ENCODE measurements at regions not wholly inside any gene's neighbourhood (a gene's known extent, or its start where the extent isn't known, plus 50 kb on each side); places are given as distances from the start of the nearest gene placed in this dataset.

GRCh38 chr10:132120734-132121510, 55.2 kb downstream of the JAKMIP3 start:
- DNase-seq (peak in 1 of 4 donors; percentile 61), ATAC-seq (no peak)
- H3K27me3 ChIP-seq, result peaks cover 0 to 4% of the 10 kb centered on the region in 2 donors
- intact Hi-C loops (cut with DNase I), result no loop called here
- H3K27ac ChIP-seq, result no peak overlapping the region
- no peaks in the 10 kb centered on the region for H3K36me3 ChIP-seq
- no peaks in the 10 kb centered on the region for H3K9me3 ChIP-seq
- H3K4me3 ChIP-seq, result no peak overlapping the region
- H3K4me1 ChIP-seq, result no peaks in the 10 kb centered on the region
- no peak for TF ChIP-seq CTCF (IDR thresholded peaks at IDR 0.05)

- Histone ChIP-seq H3K4me1 (no peaks in the 10 kb centered on the region), H3K9me3 (no peaks in the 10 kb centered on the region), H3K27ac (no peak overlapping the region), H3K36me3 (no peaks in the 10 kb centered on the region), H3K4me3 (no peak overlapping the region), H3K27me3 (peaks cover 0 to 4% of the 10 kb centered on the region in 2 donors)
- TF ChIP-seq CTCF (IDR thresholded peaks at IDR 0.05), result no peak
- DNase-seq (peak in 1 of 4 donors; percentile 57), ATAC-seq (no peak)
- intact Hi-C loops (cut with DNase I), result no loop called here
Measured at GRCh38 chr10:132121511-132121830, 55.7 kb downstream of the JAKMIP3 start.

GRCh38 chr10:132122097-132122861, 56.5 kb downstream of the JAKMIP3 start:
- H3K9me3 ChIP-seq, result no peaks in the 10 kb centered on the region
- no peak overlapping the region for H3K4me3 ChIP-seq
- no peaks in the 10 kb centered on the region for H3K36me3 ChIP-seq
- intact Hi-C loops (cut with DNase I), result no loop called here
- ATAC-seq, result no peak
- H3K27me3 ChIP-seq, result peaks cover 0 to 4% of the 10 kb centered on the region in 2 donors
- no peak for TF ChIP-seq CTCF (IDR thresholded peaks at IDR 0.05)
- H3K27ac ChIP-seq, result no peak overlapping the region
- peak in 1 of 4 donors; percentile 72 for DNase-seq
- no peaks in the 10 kb centered on the region for H3K4me1 ChIP-seq

GRCh38 chr10:132122939-132123445, 57.2 kb downstream of the JAKMIP3 start:
- Histone ChIP-seq H3K27ac (no peak overlapping the region), H3K36me3 (no peaks in the 10 kb centered on the region), H3K4me1 (no peaks in the 10 kb centered on the region), H3K9me3 (no peaks in the 10 kb centered on the region), H3K27me3 (peaks cover 0 to 4% of the 10 kb centered on the region in 2 donors), H3K4me3 (no peak overlapping the region)
- no peak for TF ChIP-seq CTCF (IDR thresholded peaks at IDR 0.05)
- intact Hi-C loops (cut with DNase I), result no loop called here
- DNase-seq, result peak in 1 of 4 donors; percentile 43
- no peak for ATAC-seq

GRCh38 chr10:132123606-132124005, 57.9 kb downstream of the JAKMIP3 start:
- TF ChIP-seq CTCF (IDR thresholded peaks at IDR 0.05), result no peak
- Histone ChIP-seq H3K36me3 (no peaks in the 10 kb centered on the region), H3K27me3 (peaks cover 0 to 4% of the 10 kb centered on the region in 2 donors), H3K4me3 (no peak overlapping the region), H3K27ac (no peak overlapping the region), H3K4me1 (no peaks in the 10 kb centered on the region), H3K9me3 (no peaks in the 10 kb centered on the region)
- intact Hi-C loops (cut with DNase I), result no loop called here
- DNase-seq (peak in 1 of 4 donors; percentile 49), ATAC-seq (no peak)
